ENCODE measurements at regions not wholly inside any gene's neighbourhood (a gene's known extent, or its start where the extent isn't known, plus 50 kb on each side); places are given as distances from the start of the nearest gene placed in this dataset.

DNA sequence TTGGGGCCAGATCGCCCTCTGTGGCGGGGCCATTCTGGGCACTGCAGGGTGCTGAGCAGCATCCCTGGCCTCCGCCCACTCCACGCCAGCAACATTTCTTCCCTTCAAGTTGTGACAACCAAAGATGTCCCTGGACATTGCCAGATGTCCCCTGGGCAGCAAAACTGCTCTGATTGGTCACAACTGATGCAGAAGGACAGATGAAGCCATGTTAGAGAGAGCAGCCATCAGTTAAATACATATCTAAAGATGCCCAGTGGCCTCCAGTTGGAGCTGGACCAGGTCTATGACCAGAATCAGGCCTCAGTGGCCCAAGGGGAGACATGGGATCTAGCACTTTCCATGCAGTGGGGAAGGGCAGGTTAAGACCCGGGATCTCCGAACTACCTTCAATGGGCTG lies 125.7 kb downstream of the PTPRS start:
- no peak for DNase-seq

- no peak for DNase-seq
Observed at GRCh38 chr19:5214371-5214770, 126.2 kb downstream of the PTPRS start.

- no peak for DNase-seq
Observed at GRCh38 chr19:5213667-5214066, 126.9 kb downstream of the PTPRS start.

GRCh38 chr19:5212101-5212500 lies 128.5 kb downstream of the PTPRS start:
- DNase-seq, result no peak

GRCh38 chr19:5211217-5211822 lies 129.3 kb downstream of the PTPRS start:
- DNase-seq, result no peak

DNA sequence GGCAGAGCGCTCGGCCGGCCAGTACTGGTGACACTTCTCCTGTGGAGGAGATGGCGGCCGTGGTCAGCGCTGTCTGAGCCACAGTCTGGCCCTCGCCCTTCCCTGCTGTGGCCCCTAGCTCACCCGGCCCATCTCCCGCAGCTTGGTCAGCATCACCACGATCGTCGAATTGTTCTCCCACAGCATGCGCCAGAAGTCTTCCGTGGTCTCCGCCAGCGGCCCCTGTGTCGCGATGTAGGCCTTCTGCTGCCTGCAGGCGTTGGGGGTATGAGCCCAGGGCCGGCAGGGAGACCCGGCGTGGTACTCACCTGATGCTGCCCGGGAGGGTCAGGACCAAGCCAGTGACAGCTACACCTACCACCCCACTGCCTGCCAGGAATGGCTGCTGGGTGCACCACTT lies 130.1 kb downstream of the PTPRS start:
- no peak for DNase-seq

- no peak for DNase-seq
Observed at GRCh38 chr19:5207806-5208205, 132.8 kb downstream of the PTPRS start.

GRCh38 chr19:5206751-5207075 lies 133.9 kb downstream of the PTPRS start:
- DNase-seq, result no peak

- DNase-seq, result no peak
Observed at GRCh38 chr19:5205937-5206750, 134.5 kb downstream of the PTPRS start.

- no peak for DNase-seq
Observed at GRCh38 chr19:5205381-5205780, 135.2 kb downstream of the PTPRS start.

GRCh38 chr19:5204212-5204611 lies 136.4 kb downstream of the PTPRS start:
- no peak for DNase-seq

Data from NCI-H748 treated with DMSO at 0.1 percent for 48 hours (cell line).